IMR-90 (cell line): ENCODE measurements at regions not wholly inside any gene's neighbourhood (a gene's known extent, or its start where the extent isn't known, plus 50 kb on each side); places are given as distances from the start of the nearest gene placed in this dataset.

Experiments used
- ATAC-seq: fragments of 200-7000 bp; cut with Tn5 transposase; 2 replicates; pipeline ENCODE4 v1.9.1; 2020; ENCODE audit warnings: low read depth, mild to moderate bottlenecking, moderate library complexity
- BruUV-seq: library from RNA; stranded (reverse); fragments of 400-500 nt; replicated peaks from 2 replicates; lab custom pipeline; 2021; lab: Mats Ljungman, UMichigan
- CTCF ChIA-PET: fragments of 300-600 bp; formaldehyde crosslinking; extraction: SDS; loops from one replicate; lab custom pipeline; 2021; ENCODE audit warnings: antibody characterized with exemption; lab: Yijun Ruan, JAX
- POLR2A ChIA-PET: fragments of 300-600 bp; sonication (Branson Sonifier 250); formaldehyde crosslinking; loops from one replicate; lab custom pipeline; 2022; ENCODE audit warnings: antibody characterized with exemption; ENCODE audit not compliant: unreplicated experiment; lab: Charles Lee
- DNase-seq: peaks from one replicate; pipeline ENCODE4 v3.0.0; 2013
- H2AFZ ChIP-seq: replicated peaks from 2 replicates; pipeline ENCODE3; 2013; ENCODE audit warnings: low read length, mild to moderate bottlenecking; ENCODE audit not compliant: poor library complexity
- H2AK5ac ChIP-seq: 2 replicates; pipeline ENCODE4 v1.6.1; 2013; ENCODE audit warnings: low read depth, low read length, inconsistent platforms
- H2AK9ac ChIP-seq: replicated peaks from 2 replicates; pipeline ENCODE3; 2013; ENCODE audit warnings: mild to moderate bottlenecking, low read depth, low read length, moderate library complexity; ENCODE audit not compliant: poor library complexity
- H2BK120ac ChIP-seq: 2 replicates; pipeline ENCODE4 v1.6.1; 2013; ENCODE audit warnings: low read depth, low read length, inconsistent platforms
- H2BK15ac ChIP-seq: 3 replicates; pipeline ENCODE4 v1.6.1; 2013; ENCODE audit warnings: low read depth, low read length, inconsistent platforms
- H2BK20ac ChIP-seq: 2 replicates; pipeline ENCODE4 v1.6.1; 2013; ENCODE audit warnings: low read depth, mild to moderate bottlenecking, inconsistent platforms, low read length, moderate library complexity
- H2BK5ac ChIP-seq: 2 replicates; pipeline ENCODE4 v1.6.1; 2013; ENCODE audit warnings: mild to moderate bottlenecking, low read depth, low read length, inconsistent platforms; ENCODE audit not compliant: poor library complexity, severe bottlenecking
- H3K14ac ChIP-seq: replicated peaks from 2 replicates; pipeline ENCODE4 v1.6.1; 2013; ENCODE audit warnings: low read depth, low read length, inconsistent platforms
- H3K18ac ChIP-seq: 2 replicates; pipeline ENCODE4 v1.6.1; 2013; ENCODE audit warnings: low read depth, low read length, control low read depth
- H3K23ac ChIP-seq: 2 replicates; pipeline ENCODE4 v1.6.1; 2013; ENCODE audit warnings: low read depth, low read length, inconsistent platforms
- H3K27ac ChIP-seq: 2 replicates; pipeline ENCODE4 v1.5.1; 2013; ENCODE audit warnings: mild to moderate bottlenecking, control low read depth, low read length; ENCODE audit not compliant: insufficient read depth
- H3K27me3 ChIP-seq: 2 replicates; pipeline ENCODE4 v1.6.1; 2013; ENCODE audit warnings: low read length; ENCODE audit not compliant: control insufficient read depth, insufficient read depth
- H3K36me3 ChIP-seq: 2 replicates; pipeline ENCODE4 v1.6.1; 2013; ENCODE audit warnings: low read length, mixed read lengths; ENCODE audit not compliant: control insufficient read depth, insufficient read depth
- H3K4ac ChIP-seq: 2 replicates; pipeline ENCODE4 v1.6.1; 2013; ENCODE audit warnings: low read depth, low read length, inconsistent platforms
- H3K4me1 ChIP-seq: 2 replicates; pipeline ENCODE4 v1.6.1; 2013; ENCODE audit warnings: low read length, mixed read lengths; ENCODE audit not compliant: control insufficient read depth, insufficient read depth
- H3K4me2 ChIP-seq: 2 replicates; pipeline ENCODE4 v1.6.1; 2013; ENCODE audit warnings: low read depth, mild to moderate bottlenecking, control low read depth, low read length, moderate library complexity
- H3K4me3 ChIP-seq: 2 replicates; pipeline ENCODE4 v1.5.1; 2013; ENCODE audit warnings: low read depth, mild to moderate bottlenecking, control low read depth, low read length, moderate library complexity; ENCODE audit not compliant: insufficient read depth
- H3K56ac ChIP-seq: 2 replicates; pipeline ENCODE4 v1.6.1; 2013; ENCODE audit warnings: low read length, inconsistent platforms; ENCODE audit not compliant: insufficient read depth; ENCODE audit errors: extremely low read depth
- H3K79me1 ChIP-seq, 2 experiments: 2 replicates each; pipeline ENCODE4 v1.6.1; 2013; ENCODE audit warnings: low read length in 2 of 2, inconsistent platforms in 1 of 2, low read depth in 1 of 2
- H3K9ac ChIP-seq: 2 replicates; pipeline ENCODE4 v1.6.1; 2013; ENCODE audit warnings: low read depth, low read length, control low read depth
- H3K9me1 ChIP-seq: 2 replicates; pipeline ENCODE4 v1.6.1; 2013; ENCODE audit warnings: low read length, inconsistent platforms; ENCODE audit not compliant: insufficient read depth
- H3K9me3 ChIP-seq: 2 replicates; pipeline ENCODE4 v1.6.1; 2013; ENCODE audit warnings: low read length; ENCODE audit not compliant: control insufficient read depth, insufficient read depth
- H4K20me1 ChIP-seq: 2 replicates; pipeline ENCODE4 v1.6.1; 2013; ENCODE audit warnings: low read length, inconsistent platforms; ENCODE audit not compliant: insufficient read depth
- H4K5ac ChIP-seq: 2 replicates; pipeline ENCODE4 v1.6.1; 2013; ENCODE audit warnings: mild to moderate bottlenecking, low read depth, low read length, control low read depth
- H4K8ac ChIP-seq, 2 experiments: 2 replicates each; pipeline ENCODE4 v1.6.1; 2013; ENCODE audit warnings: low read depth in 2 of 2, low read length in 2 of 2, control low read depth in 1 of 2, inconsistent platforms in 1 of 2
- H4K91ac ChIP-seq: 2 replicates; pipeline ENCODE4 v1.6.1; 2013; ENCODE audit warnings: low read depth, low read length, inconsistent platforms; ENCODE audit not compliant: insufficient read depth
- FOS ChIP-seq: fragments of 150-350 bp; IDR thresholded peaks from 2 replicates; pipeline ENCODE4 v1.6.1; 2016; ENCODE audit warnings: low read depth, low read length
- SMC3 ChIP-seq: fragments of 150-350 bp; IDR thresholded peaks from 2 replicates; pipeline ENCODE4 v1.6.1; 2016; ENCODE audit warnings: low read depth, mild to moderate bottlenecking, antibody characterized with exemption, low read length, moderate library complexity
- WGBS, 2 experiments: methylation state at CpG; one replicate each; pipeline versions ENCODE4 v1.1.5 to v1.1.7; 2013; ENCODE audit warnings: missing lambda C conversion rate in 2 of 2; ENCODE audit not compliant: insufficient read length in 1 of 2; ENCODE audit errors: extremely low coverage in 2 of 2; 5-methylcytosine and 5-hydroxymethylcytosine counted together
- dilution Hi-C: fragments of 300-500 bp; cut with HindIII; formaldehyde crosslinking; loops from one replicate; pipeline ENCODE4 v1.14.3; 2018; ENCODE audit warnings: low sequenced_read_pairs; ENCODE audit not compliant: unreplicated experiment
- in situ Hi-C: fragments of 300-500 bp; cut with MboI; formaldehyde crosslinking; loops from 3 replicates; pipeline ENCODE4 v1.14.3; 2019; ENCODE audit warnings: low sequenced_read_pairs, inconsistent platforms, mixed read lengths
- intact Hi-C: fragments of 100-400 bp; cut with micrococcal nuclease; formaldehyde crosslinking; loops from 2 replicates; pipeline ENCODE4 v1.10.0; 2022

- Histone ChIP-seq H3K14ac (no peak overlapping the region), H3K9me3 (no peaks in the 10 kb centered on the region), H4K20me1 (no peaks in the 10 kb centered on the region), H3K79me1 (no peaks in the 10 kb centered on the region), H4K8ac (no peak overlapping the region), H4K5ac (no peak overlapping the region), H2AK9ac (no peak overlapping the region), H2AFZ (no peak overlapping the region), H3K56ac (no peak overlapping the region), H3K36me3 (no peaks in the 10 kb centered on the region), H3K4ac (no peak overlapping the region), H3K27ac (no peak overlapping the region), H3K4me1 (no peaks in the 10 kb centered on the region), H2BK120ac (no peak overlapping the region), H3K4me3 (no peak overlapping the region), H3K23ac (no peak overlapping the region), H4K91ac (no peak overlapping the region), H2BK5ac (no peak overlapping the region), H2AK5ac (no peak overlapping the region), H2BK20ac (no peak overlapping the region), H3K4me2 (no peak overlapping the region), H2BK15ac (no peak overlapping the region), H3K27me3 (no peaks in the 10 kb centered on the region), H3K9me1 (no peaks in the 10 kb centered on the region), H3K9ac (no peak overlapping the region), H3K18ac (no peak overlapping the region)
- in situ Hi-C loops: no loop called here
- ATAC-seq: no peak
- dilution Hi-C loops: no loop called here
- DNase-seq: no peak
- ChIA-PET CTCF (no interaction called here), POLR2A (no interaction called here)
- intact Hi-C loops: no loop called here
- BruUV-seq: no TSS peak
- WGBS, 2 experiments: no CpG with 5 or more reads among the region's 6 CpGs
- no peak for TF ChIP-seq FOS
- no peak for TF ChIP-seq SMC3
Observed at GRCh38 chr13:106721599-106721998, 153.7 kb upstream of the ARGLU1 start.
